Cerebellar nuclear complex (tissue), 1 donor: ENCODE measurements at regions not wholly inside any gene's neighbourhood (a gene's known extent, or its start where the extent isn't known, plus 50 kb on each side); places are given as distances from the start of the nearest gene placed in this dataset.
"Not testable (repeated sequence)": the region's sequence is repeated elsewhere in the genome, so short reads cannot be mapped to it uniquely, and the experiment has no call there.

ENCODE experiments used
- DNase-seq, 2 experiments: peaks; one replicate each; lab custom pipeline; 2025; lab: John Stamatoyannopoulos, UW

GRCh38 chr4:101730291-101731117 is 60.0 kb upstream of the BANK1 start:
- DNase-seq = no peak

- no peak for DNase-seq
These were observed 63.3 kb upstream of the BANK1 start for GRCh38 chr4:101727238-101727637.

GRCh38 chr4:101724093-101724492 is 66.4 kb upstream of the BANK1 start:
- DNase-seq = no peak

- no peak for DNase-seq
These were observed 71.7 kb upstream of the BANK1 start for GRCh38 chr4:101718810-101719209.

GRCh38 chr4:101711590-101712260 is 78.8 kb upstream of the BANK1 start:
- peak in 1 of 2 experiments; percentile 59 for DNase-seq

GRCh38 chr4:101710806-101711205 is 79.7 kb upstream of the BANK1 start:
- no peak for DNase-seq

- DNase-seq = no peak
These were observed 82.1 kb upstream of the BANK1 start for GRCh38 chr4:101708293-101709039.

- no peak for DNase-seq
These were observed 82.9 kb upstream of the BANK1 start for GRCh38 chr4:101707596-101707995.

- no peak for DNase-seq
These were observed 83.9 kb upstream of the BANK1 start for GRCh38 chr4:101706535-101707057.

- DNase-seq = no peak
These were observed 89.0 kb upstream of the BANK1 start for GRCh38 chr4:101701551-101701950.

GRCh38 chr4:101699441-101700124 is 90.9 kb upstream of the BANK1 start:
- no peak for DNase-seq

GRCh38 chr4:101697266-101697665 is 93.3 kb upstream of the BANK1 start:
- DNase-seq = no peak

GRCh38 chr4:101696276-101697010 is 94.1 kb upstream of the BANK1 start:
- DNase-seq = no peak

- DNase-seq = no peak
These were observed 95.4 kb upstream of the BANK1 start for GRCh38 chr4:101695176-101695575.

- not testable (repeated sequence) for DNase-seq
These were observed 96.1 kb upstream of the BANK1 start for GRCh38 chr4:101694403-101694802.

- no peak for DNase-seq
These were observed 96.6 kb upstream of the BANK1 start for GRCh38 chr4:101693842-101694398.

- DNase-seq = no peak
These were observed 101.3 kb upstream of the BANK1 start for GRCh38 chr4:101689220-101689619.

GRCh38 chr4:101685126-101685525 is 105.4 kb upstream of the BANK1 start:
- DNase-seq = peak in 1 of 2 experiments; percentile 4

- DNase-seq = no peak
These were observed 107.6 kb upstream of the BANK1 start for GRCh38 chr4:101682946-101683345.

- no peak for DNase-seq
These were observed 112.3 kb upstream of the BANK1 start for GRCh38 chr4:101678180-101678579.

GRCh38 chr4:101670897-101671296 is 119.6 kb upstream of the BANK1 start:
- DNase-seq = no peak
